SW480 (cell line): ENCODE measurements at regions not wholly inside any gene's neighbourhood (a gene's known extent, or its start where the extent isn't known, plus 50 kb on each side); places are given as distances from the start of the nearest gene placed in this dataset.
"Not testable (repeated sequence)": the region's sequence is repeated elsewhere in the genome, so short reads cannot be mapped to it uniquely, and the experiment has no call there.

Source experiments
- DNase-seq: peaks from one replicate; pipeline ENCODE4 v3.0.0-alpha.2; 2016; ENCODE audit warnings: low spot score

GRCh38 chr6:14883921-14884320 is 361.9 kb upstream of the JARID2 start:
- DNase-seq: no peak

- no peak for DNase-seq
These were observed 360.4 kb upstream of the JARID2 start for GRCh38 chr6:14885498-14885897.

- DNase-seq: no peak
These were observed 358.7 kb upstream of the JARID2 start for GRCh38 chr6:14887181-14887580.

- no peak for DNase-seq
These were observed 357.8 kb upstream of the JARID2 start for GRCh38 chr6:14887986-14888574.

- no peak for DNase-seq
These were observed 357.3 kb upstream of the JARID2 start for GRCh38 chr6:14888575-14889000.

- DNase-seq: no peak
These were observed 356.7 kb upstream of the JARID2 start for GRCh38 chr6:14889188-14889587.

GRCh38 chr6:14889611-14890593 is 356.0 kb upstream of the JARID2 start:
- DNase-seq: no peak

- not testable (repeated sequence) for DNase-seq
These were observed 354.0 kb upstream of the JARID2 start for GRCh38 chr6:14891820-14892375.

- DNase-seq: no peak
These were observed 351.8 kb upstream of the JARID2 start for GRCh38 chr6:14894105-14894504.

- no peak for DNase-seq
These were observed 349.4 kb upstream of the JARID2 start for GRCh38 chr6:14896475-14896874.

GRCh38 chr6:14897831-14898230 is 348.0 kb upstream of the JARID2 start:
- DNase-seq: no peak

GRCh38 chr6:14899441-14899840 is 346.4 kb upstream of the JARID2 start:
- not testable (repeated sequence) for DNase-seq

- no peak for DNase-seq
These were observed 344.9 kb upstream of the JARID2 start for GRCh38 chr6:14900919-14901318.

- DNase-seq: no peak
These were observed 342.5 kb upstream of the JARID2 start for GRCh38 chr6:14903176-14904038.

- no peak for DNase-seq
These were observed 340.7 kb upstream of the JARID2 start for GRCh38 chr6:14905201-14905600.

GRCh38 chr6:14906621-14907020 is 339.2 kb upstream of the JARID2 start:
- DNase-seq: no peak

- no peak for DNase-seq
These were observed 334.9 kb upstream of the JARID2 start for GRCh38 chr6:14910692-14911547.

GRCh38 chr6:14912226-14912625 is 333.6 kb upstream of the JARID2 start:
- no peak for DNase-seq

- DNase-seq: no peak
These were observed 333.2 kb upstream of the JARID2 start for GRCh38 chr6:14912706-14913105.

- DNase-seq: no peak
These were observed 331.9 kb upstream of the JARID2 start for GRCh38 chr6:14913931-14914330.
